Tibial artery (tissue), 4 donors: ENCODE measurements at regions not wholly inside any gene's neighbourhood (a gene's known extent, or its start where the extent isn't known, plus 50 kb on each side); places are given as distances from the start of the nearest gene placed in this dataset.

Source experiments
- DNase-seq, 2 donors: peaks; one replicate each; pipeline ENCODE4 v3.0.0-alpha.2; 2019
- H3K27ac ChIP-seq, 2 donors: fragments of 200-600 bp; sonication (generic) in 1 of 2; 1 replicate in 1 of 2; 2 replicates in 1 of 2; pipeline ENCODE4 v1.5.1; 2018 to 2019; ENCODE audit warnings: mild to moderate bottlenecking in 1 of 2
- H3K27me3 ChIP-seq, 2 donors: fragments of 200-600 bp; sonication (generic) in 1 of 2; one replicate each; pipeline versions ENCODE4 v1.5.1 to v1.6.0; 2016 to 2019
- H3K36me3 ChIP-seq, 3 donors: fragments of 200-600 bp; sonication (generic) in 2 of 3; one replicate each; pipeline ENCODE4 v1.5.1; 2016 to 2019; ENCODE audit warnings: mild to moderate bottlenecking in 2 of 3
- H3K4me1 ChIP-seq, 4 donors: fragments of 200-600 bp; sonication (generic) in 2 of 4; 1 replicate in 3 of 4; 2 replicates in 1 of 4; pipeline ENCODE4 v1.5.1; 2016 to 2019
- H3K4me3 ChIP-seq, 2 donors: fragments of 200-600 bp; sonication (generic) in 1 of 2; 1 replicate in 1 of 2; 2 replicates in 1 of 2; pipeline ENCODE4 v1.5.1; 2018 to 2019; ENCODE audit warnings: mild to moderate bottlenecking in 2 of 2
- H3K9me3 ChIP-seq, 3 donors: fragments of 200-600 bp; sonication (generic) in 1 of 3; one replicate each; pipeline ENCODE4 v1.5.1; 2016 to 2019
- intact Hi-C: fragments of 100-400 bp; cut with DNase I; formaldehyde crosslinking; loops from one replicate; pipeline ENCODE4 v1.15.0; 2023; ENCODE audit warnings: low total_unique reads
- TF ChIP-seq, protein P1 (sequence below), 2 experiments: fragments of 200-600 bp in 1 of 2; fragments of 450-650 bp in 1 of 2; IDR thresholded peaks; one replicate each; pipeline ENCODE4 v1.5.1; 2017 to 2019; ENCODE audit warnings: antibody characterized with exemption in 2 of 2, mild to moderate bottlenecking in 1 of 2, moderate library complexity in 1 of 2

DNA sequence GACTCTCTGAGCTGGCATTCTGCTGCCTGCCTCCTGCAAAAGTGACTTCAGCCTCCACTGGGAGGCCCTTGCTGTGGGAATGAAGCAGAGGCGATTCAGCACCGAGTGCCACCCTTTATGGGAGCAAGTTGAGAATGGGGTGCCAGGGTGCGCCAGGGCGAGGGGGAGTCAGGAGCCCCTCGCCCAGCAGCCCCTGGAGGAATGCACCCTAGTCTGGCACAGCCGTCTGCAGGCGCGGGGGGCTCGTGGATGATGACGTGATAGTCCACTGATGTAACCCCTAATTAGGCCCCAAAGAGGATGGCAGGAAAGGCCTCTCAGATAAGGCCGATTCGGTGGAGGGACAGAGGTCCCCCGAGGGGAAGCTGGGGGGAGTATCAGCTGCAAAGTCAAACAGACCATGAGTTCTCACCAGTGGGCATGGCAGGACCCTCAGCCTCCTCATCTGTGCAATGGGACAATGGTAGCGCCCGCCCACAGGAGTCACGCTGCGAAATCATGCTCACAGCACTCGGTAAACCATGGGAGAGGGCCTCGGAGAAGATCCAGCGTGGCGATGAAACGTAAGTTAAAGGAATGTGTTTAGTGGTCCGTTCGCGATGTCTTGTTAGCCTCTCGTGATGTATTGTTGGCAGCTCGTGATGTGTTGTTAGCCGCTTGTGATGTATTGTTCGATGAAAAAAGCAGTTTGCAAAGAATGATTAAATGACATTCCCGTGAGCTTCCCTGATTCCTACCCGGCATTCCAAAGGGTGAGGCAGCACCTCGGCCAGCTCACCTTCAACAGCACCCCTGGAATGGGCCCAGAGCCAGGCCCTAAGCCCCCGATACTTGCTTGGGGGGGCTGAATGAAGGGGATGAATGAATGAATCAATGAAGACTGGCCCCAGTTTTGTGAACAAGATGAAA is 49.7 kb upstream of the NOTCH1 start:
- H3K4me3 ChIP-seq, result no peak overlapping the region
- peaks cover 0 to 7% (median 0%) of the 10 kb centered on the region in 4 donors for H3K4me1 ChIP-seq
- DNase-seq, result no peak
- H3K27me3 ChIP-seq, result peaks cover 0 to 35% of the 10 kb centered on the region in 2 donors
- no peaks in the 10 kb centered on the region for H3K9me3 ChIP-seq
- H3K27ac ChIP-seq, result no peak overlapping the region
- intact Hi-C loops, result no loop called here
- H3K36me3 ChIP-seq, result no peaks in the 10 kb centered on the region
- TF ChIP-seq, protein P1, sequence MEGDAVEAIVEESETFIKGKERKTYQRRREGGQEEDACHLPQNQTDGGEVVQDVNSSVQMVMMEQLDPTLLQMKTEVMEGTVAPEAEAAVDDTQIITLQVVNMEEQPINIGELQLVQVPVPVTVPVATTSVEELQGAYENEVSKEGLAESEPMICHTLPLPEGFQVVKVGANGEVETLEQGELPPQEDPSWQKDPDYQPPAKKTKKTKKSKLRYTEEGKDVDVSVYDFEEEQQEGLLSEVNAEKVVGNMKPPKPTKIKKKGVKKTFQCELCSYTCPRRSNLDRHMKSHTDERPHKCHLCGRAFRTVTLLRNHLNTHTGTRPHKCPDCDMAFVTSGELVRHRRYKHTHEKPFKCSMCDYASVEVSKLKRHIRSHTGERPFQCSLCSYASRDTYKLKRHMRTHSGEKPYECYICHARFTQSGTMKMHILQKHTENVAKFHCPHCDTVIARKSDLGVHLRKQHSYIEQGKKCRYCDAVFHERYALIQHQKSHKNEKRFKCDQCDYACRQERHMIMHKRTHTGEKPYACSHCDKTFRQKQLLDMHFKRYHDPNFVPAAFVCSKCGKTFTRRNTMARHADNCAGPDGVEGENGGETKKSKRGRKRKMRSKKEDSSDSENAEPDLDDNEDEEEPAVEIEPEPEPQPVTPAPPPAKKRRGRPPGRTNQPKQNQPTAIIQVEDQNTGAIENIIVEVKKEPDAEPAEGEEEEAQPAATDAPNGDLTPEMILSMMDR (IDR thresholded peaks at IDR 0.05), result no peak
